DMS 273 (cell line): ENCODE measurements at regions not wholly inside any gene's neighbourhood (a gene's known extent, or its start where the extent isn't known, plus 50 kb on each side); places are given as distances from the start of the nearest gene placed in this dataset.
"Not testable (repeated sequence)": the region's sequence is repeated elsewhere in the genome, so short reads cannot be mapped to it uniquely, and the experiment has no call there.

ENCODE experiments used
- DNase-seq: peaks from one replicate; lab custom pipeline; 2025; ENCODE audit not compliant: unreplicated experiment; lab: John Stamatoyannopoulos, UW

- DNase-seq, result no peak
These were observed 242.8 kb downstream of the CCSER2 start for GRCh38 chr10:84571146-84571545.

- DNase-seq, result peak; percentile 3
These were observed 245.7 kb downstream of the CCSER2 start for GRCh38 chr10:84574102-84574501.

DNA sequence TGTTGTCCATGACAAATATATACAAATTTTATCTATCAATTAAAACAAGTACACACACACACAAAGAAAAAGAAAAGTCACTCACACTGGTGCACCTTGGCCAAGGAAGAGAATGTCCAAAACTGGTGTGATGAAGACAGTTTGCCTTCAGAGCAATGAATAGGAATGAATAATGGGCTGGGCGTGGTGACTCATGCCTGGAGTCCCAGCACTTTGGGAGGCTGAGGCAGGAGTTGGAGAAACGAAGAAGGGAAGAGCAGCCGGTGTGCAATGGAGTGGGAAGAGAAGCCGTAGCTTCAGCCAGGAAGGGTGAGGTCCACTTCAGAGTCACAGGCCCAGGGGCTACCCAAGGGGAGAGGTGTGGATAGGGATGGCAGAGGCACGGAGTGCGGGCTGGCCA lies 253.6 kb downstream of the CCSER2 start:
- DNase-seq, result no peak

GRCh38 chr10:84583501-84583900 lies 255.1 kb downstream of the CCSER2 start:
- no peak for DNase-seq

DNA sequence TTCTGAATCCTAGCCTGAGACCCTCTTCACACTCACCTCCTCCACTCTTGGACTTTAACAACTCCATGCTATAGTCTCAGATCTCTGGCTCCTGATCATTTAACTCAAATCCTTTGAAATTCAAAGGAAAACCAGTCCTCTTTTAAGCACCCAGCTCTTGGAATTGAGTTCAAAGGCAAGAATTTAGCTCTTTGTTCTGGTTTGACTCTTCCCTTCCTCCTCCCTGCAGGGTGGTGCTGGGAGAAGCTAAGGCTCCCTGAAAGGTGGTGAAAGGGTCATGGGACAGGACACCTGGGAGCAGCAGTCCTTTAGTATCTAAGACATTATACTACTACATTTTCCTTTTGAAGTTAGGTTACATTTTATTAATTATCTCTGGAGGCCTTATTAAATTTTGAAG lies 259.4 kb downstream of the CCSER2 start:
- DNase-seq, result no peak

DNA sequence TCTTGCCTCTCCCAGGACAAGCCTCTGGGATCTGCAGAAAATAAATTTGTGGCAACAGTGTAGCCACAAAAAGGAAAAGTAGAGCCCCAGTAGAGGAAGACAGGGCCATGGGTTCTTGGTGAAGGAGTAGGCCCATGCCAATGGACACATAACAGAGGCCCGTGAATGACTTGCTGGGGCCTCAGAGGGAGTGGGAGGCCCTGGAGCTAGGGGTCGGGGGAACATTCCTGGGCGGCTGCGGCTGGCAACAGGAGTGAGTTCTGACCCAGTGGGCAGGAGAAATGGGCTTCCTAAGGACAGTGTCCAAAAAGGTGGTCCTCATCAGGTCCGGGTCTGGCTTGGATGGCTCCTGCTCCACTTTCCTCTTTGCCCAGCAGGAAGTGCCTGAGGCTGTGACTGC lies 260.0 kb downstream of the CCSER2 start:
- no peak for DNase-seq

DNA sequence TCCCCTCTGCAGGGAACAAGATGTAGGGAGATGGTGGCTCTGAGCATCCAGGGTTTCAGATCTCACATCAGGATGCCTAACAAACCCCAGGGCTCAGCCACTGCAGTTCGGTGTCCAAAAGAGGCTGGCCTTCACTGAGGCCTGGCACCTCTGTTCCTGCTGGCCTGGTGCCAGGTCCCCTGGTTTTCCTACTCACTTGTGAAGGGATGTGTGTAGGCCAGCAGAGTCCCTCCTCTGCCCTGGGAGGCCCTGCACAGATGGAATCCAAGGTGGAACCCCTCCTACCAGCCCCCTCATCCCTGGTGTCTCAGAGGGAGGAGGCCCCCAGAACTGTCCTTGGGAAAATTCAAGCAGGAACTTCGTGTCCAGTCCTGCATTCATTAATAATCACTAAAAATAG lies 260.6 kb downstream of the CCSER2 start:
- DNase-seq, result no peak

DNA sequence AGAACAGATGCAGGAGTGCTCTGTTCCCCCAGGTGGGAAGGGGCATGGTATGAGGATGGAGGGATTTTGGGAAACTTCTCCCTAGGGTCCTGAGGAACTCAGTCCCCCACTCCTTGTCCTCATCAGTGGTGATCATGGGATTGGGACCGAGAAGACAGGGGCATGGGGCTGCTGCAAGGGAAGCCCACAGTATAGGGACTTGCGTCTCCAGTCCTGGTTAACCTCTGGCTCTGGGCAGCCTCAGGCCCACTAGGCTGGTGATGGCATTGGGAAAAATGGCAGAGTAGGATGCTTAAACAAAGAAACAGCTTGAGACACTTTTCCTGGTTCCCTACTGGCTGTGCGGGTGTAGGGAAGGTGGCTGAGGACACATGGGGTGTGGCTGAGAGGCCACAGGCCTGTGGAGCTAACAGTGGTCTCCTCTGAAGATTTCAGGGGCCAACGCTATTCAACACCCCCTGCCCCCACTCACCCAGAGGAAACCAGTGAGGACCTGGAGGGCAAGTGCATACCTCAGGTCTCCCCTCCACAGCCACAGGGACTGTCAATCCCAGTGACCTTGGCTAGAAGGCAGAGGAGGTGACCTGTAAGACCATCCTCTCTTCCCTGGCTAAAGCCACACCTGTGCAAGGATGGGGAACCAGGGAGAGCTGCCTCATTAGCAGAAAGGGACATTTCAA lies 261.3 kb downstream of the CCSER2 start:
- DNase-seq, result no peak

- DNase-seq, result no peak
These were observed 262.2 kb downstream of the CCSER2 start for GRCh38 chr10:84590327-84591193.

DNA sequence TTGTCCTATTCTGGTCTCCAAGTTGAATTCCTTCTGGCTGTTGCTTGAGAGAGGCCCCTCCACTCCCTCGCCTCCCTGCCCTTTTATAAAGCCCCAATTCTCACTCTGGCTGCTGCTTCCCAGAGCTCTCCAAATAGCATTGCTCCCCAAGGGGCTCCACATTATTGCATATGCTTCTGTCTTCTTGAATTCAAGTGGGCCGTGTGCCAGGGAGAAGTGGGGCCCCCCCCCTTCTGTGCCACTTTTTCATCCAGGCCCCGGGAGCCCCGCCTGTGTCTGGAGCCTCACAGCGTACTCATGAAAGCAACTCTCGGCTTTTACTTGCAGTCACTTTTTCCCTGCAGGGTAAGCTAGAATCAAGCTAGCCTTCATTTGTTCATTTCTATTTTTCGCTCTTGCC lies 265.1 kb downstream of the CCSER2 start:
- no peak for DNase-seq

- no peak for DNase-seq
These were observed 268.2 kb downstream of the CCSER2 start for GRCh38 chr10:84596585-84596984.

DNA sequence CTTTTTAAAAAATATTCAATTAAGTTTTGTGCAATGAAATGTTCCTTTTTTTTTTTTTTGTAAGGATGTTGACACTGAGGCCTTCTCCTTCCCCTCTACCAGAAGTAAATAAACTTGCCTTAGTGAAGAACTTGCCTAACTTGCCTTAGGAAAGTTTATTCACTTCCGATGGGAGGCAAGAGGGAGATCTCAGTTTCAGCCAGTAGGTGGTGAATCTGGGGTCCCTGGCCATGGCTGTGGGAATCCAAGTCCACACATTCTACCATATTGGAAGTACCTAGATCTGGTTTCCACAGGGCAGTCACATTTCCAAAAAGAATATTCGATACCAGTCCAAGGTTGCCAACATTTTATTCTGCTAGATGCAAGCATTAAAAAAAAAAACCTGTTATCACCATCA lies 270.9 kb downstream of the CCSER2 start:
- peak; percentile 11 for DNase-seq

GRCh38 chr10:84600947-84601346 lies 272.6 kb downstream of the CCSER2 start:
- DNase-seq, result no peak

DNA sequence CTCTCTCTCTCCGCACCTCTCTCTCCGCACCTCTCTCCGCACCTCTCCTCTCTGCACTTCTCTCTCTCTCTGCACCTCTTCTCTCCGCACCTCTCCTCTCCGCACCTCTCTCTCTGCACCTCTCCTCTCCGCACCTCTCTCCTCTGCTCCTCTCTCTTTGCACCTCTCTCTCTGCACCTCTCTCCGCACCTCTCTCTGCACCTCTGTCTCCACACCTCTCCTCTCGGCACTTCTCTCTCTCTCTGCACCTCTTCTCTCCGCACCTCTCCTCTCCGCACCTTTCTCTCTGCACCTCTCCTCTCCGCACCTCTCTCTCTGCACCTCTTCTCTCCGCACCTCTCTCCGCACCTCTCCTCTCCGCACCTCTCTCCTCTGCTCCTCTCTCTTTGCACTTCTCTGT lies 274.2 kb downstream of the CCSER2 start:
- not testable (repeated sequence) for DNase-seq

DNA sequence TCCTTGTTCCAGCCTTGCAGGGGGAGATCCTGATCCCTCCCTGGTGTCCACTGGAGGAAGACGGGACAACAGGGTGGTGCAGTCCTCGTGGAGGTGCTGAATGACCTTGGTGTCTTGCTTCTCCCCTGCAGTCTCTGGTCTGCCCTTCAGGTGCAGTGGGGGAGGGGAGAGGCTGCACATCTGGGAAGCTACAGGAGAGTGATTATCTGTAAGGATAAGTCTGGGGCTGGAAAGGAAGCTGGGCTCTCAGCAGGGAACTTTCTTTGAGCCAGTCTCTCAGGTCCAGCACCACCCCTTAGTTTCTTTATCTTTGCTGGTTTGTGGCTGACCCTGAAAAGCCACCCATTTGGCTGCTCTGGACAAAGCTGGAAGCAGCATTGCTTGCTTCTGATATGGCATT lies 275.6 kb downstream of the CCSER2 start:
- DNase-seq, result no peak

DNA sequence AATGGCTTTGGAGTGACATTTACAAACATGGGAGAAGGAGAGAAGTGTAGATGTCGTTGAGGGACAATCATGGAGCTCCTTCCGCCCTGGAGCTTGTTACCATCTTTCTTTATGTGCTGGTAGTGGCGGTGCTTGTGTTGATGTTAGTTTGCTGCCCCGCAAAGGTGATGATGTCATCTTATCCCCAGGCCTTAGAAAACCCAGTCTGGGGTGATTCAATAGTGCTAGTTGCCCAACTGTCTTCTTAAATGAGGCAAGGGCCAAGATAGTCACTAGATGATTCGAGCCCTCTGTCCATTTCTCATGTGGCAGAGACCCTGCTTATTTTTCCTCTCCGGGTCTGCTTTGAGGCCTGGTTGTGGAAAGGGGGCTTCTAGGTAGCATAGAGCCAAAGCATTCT lies 277.4 kb downstream of the CCSER2 start:
- no peak for DNase-seq

DNA sequence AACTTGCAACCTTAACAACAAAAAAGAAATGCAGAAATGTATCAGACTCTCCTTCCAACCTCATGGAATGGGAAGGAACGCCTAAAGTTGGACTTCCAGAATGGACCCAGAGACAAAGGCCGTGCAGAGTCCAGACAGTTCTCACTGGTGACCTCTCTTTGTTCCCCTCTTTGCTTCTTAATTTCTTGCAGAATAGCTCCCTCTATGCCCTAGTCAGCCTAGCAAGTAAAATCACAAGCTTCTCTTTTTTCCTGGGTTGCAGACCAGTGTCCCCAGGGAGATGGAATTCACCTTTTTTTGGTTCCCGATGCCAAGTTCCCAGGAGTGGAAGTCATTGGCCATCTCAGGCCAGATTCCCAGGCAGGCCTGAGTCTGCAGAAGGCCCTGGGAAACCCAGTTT lies 278.0 kb downstream of the CCSER2 start:
- no peak for DNase-seq

- DNase-seq, result peak; percentile 7
These were observed 278.7 kb downstream of the CCSER2 start for GRCh38 chr10:84607044-84607443.

GRCh38 chr10:84607523-84607922 lies 279.1 kb downstream of the CCSER2 start:
- no peak for DNase-seq

GRCh38 chr10:84608126-84608525 lies 279.7 kb downstream of the CCSER2 start:
- no peak for DNase-seq

DNA sequence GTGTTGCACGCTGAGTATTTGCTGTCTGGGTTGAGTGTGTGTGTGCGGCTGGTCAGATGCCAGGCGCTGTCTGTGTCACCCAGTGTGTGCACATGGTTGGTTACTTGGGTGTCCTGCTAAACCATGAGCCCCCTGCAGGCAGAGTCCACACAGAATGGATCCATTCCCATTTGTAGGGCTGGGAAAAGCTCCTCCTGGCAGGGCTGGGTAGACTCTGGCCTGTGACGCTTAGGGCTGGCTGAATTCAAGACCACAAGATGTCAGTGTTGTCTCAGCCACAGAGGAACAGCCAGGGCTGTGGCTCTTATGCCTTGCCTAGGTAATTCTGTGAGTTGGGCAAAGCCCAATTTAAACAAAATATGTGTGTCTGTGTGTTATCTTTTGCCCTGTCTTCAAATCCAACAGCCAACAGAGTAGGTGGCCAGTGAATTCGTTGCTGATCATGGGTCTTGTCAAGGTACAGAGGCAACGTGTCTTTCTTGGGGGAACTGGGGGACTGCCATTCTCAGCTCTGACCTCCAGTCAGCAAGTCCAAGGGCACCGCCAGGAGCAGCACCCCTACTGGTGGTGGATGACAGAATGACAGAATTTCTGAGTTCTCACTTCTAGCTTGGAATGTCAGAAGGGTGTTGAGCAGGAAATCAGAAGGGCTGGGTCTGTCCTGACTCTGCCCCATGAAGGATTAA lies 285.1 kb downstream of the CCSER2 start:
- DNase-seq, result peak; percentile 71
